Body of pancreas (tissue), 4 donors: ENCODE measurements at regions not wholly inside any gene's neighbourhood (a gene's known extent, or its start where the extent isn't known, plus 50 kb on each side); places are given as distances from the start of the nearest gene placed in this dataset.

ENCODE experiments used
- ATAC-seq: fragments of 150-250 bp; one replicate; pipeline ENCODE4 v1.9.1; 2016
- DNase-seq, 4 donors: peaks; one replicate each; pipeline ENCODE4 v3.0.0-alpha.2; 2019
- H3K27ac ChIP-seq, 4 donors: fragments of 200-600 bp; sonication (generic); 1 replicate in 3 of 4; 2 replicates in 1 of 4; pipeline versions ENCODE4 v1.5.1 to v1.6.1; 2016 to 2019; ENCODE audit warnings: mild to moderate bottlenecking in 1 of 4, mixed read lengths in 1 of 4, moderate library complexity in 1 of 4
- H3K27me3 ChIP-seq, 2 donors: fragments of 200-600 bp; sonication (generic); one replicate each; pipeline ENCODE4 v1.6.0; 2016; ENCODE audit warnings: mild to moderate bottlenecking in 1 of 2
- H3K36me3 ChIP-seq, 2 donors: fragments of 200-600 bp; sonication (generic); replicated peaks in 1 of 2; 2 replicates each; pipeline ENCODE4 v1.5.1; 2016; ENCODE audit warnings: low read depth in 2 of 2; ENCODE audit not compliant: insufficient read depth in 1 of 2
- H3K4me1 ChIP-seq: fragments of 200-600 bp; sonication (generic); one replicate; pipeline ENCODE4 v1.6.0; 2016
- H3K4me3 ChIP-seq, 2 donors: fragments of 200-600 bp; sonication (generic); 1 replicate in 1 of 2; 2 replicates in 1 of 2; pipeline ENCODE4 v1.5.1; 2016 to 2019
- H3K9me3 ChIP-seq, 3 donors: fragments of 200-600 bp; sonication (generic); 1 replicate in 2 of 3; 2 replicates in 1 of 3; pipeline ENCODE4 v1.5.1; 2016
- CTCF ChIP-seq, 7 experiments: fragments of 450-650 bp in 4 of 7; fragments of 200-600 bp in 3 of 7; sonication (generic) in 3 of 7; IDR thresholded peaks; one replicate each; pipeline ENCODE4 v1.5.1; 2016 to 2019; ENCODE audit warnings: antibody characterized with exemption in 7 of 7
- POLR2A ChIP-seq, 3 donors: fragments of 450-650 bp; IDR thresholded peaks; one replicate each; pipeline ENCODE4 v1.6.1; 2016; ENCODE audit warnings: antibody characterized with exemption in 3 of 3, mild to moderate bottlenecking in 2 of 3
- WGBS, 2 donors: methylation state at CpG; one replicate each; pipeline ENCODE4 v1.1.5; 2017; 5-methylcytosine and 5-hydroxymethylcytosine counted together
- intact Hi-C: fragments of 100-400 bp; cut with DNase I; formaldehyde crosslinking; loops from one replicate; pipeline ENCODE4 v1.15.1; 2023

DNA sequence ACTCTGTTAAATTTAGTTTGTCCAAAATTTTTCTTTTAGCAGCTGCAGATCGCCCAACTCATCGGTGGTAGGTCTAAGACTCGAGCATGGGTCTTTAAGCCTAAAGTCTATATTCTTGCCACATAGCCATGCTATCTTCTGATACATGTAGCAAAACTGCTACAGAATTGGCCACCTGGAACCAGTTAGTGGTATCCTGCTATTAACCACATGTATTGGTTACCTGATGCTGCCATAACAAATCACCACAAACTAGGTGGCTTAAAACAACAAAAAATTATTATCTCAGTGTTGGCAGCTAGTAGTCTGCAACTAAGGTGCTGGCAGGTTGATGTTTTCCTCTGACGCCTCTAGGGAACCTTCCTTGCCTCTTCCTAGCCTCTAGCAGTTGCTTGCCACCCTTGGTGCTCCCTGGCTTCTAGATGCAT lies 96.7 kb upstream of the PIK3CG start:
- WGBS, 2 donors: 84 to 87% methylated on average over 4 of the region's 4 CpGs

DNA sequence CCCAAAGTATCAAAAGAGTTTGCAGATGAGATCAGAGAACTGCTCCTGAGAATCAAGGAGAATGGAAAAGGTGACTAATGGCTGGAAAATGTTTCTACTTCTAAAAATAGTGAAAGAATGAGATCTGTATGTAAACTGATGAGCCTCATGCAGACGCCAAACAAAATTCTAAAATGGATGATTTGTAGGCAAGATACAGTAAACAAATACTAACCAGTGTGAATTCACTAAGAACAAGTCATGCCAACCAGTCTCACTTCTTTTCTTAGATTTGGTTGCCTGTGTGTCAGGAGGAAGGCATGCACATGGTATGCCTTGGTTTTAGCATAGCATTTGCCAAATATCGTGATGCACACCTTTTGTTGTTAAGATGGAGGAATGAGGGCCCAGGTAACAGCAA lies 94.9 kb upstream of the PIK3CG start:
- Histone ChIP-seq H3K27ac (no peak overlapping the region), H3K9me3 (no peaks in the 10 kb centered on the region), H3K27me3 (no peaks in the 10 kb centered on the region), H3K4me3 (no peak overlapping the region), H3K36me3 (no peaks in the 10 kb centered on the region), H3K4me1 (no peaks in the 10 kb centered on the region)
- intact Hi-C loops: no loop called here
- TF ChIP-seq CTCF (IDR thresholded peaks at IDR 0.05) (no peak), POLR2A (IDR thresholded peaks at IDR 0.05) (no peak)
- ATAC-seq (no peak), DNase-seq (no peak)
- 63 to 73% methylated on average over 2 of the region's 2 CpGs for WGBS, 2 donors

More for the DNA sequence above, 96.7 kb upstream of the PIK3CG start:
- Histone ChIP-seq H3K9me3 (no peaks in the 10 kb centered on the region), H3K27ac (no peak overlapping the region), H3K27me3 (no peaks in the 10 kb centered on the region), H3K4me3 (no peak overlapping the region), H3K36me3 (no peaks in the 10 kb centered on the region), H3K4me1 (no peaks in the 10 kb centered on the region)
- intact Hi-C loops: no loop called here
- TF ChIP-seq POLR2A (IDR thresholded peaks at IDR 0.05): no peak
- no peak for TF ChIP-seq CTCF (IDR thresholded peaks at IDR 0.05)
- ATAC-seq: no peak
- no peak for DNase-seq

DNA sequence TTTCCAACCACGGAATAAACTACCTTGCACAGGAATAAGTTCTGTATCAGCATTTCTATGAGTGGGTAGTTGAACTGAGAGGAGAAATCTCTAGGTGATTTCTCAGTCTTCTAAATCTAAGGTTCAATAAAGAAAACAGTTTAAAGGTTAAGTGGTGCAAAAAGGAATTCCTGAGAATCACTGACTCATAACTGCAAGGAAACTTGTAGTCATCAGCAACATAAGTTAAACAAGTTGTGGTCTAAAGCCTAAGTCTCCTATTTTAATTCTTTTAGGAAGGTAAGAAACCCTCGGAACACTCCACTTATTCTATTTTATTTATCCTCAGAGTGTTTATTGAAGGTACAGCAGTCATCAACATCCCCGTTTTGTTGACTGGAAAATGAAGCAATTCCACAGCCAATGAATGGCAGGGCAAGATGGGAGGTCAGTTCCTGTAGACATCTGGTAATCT lies 92.4 kb upstream of the PIK3CG start:
- H3K9me3 ChIP-seq: no peaks in the 10 kb centered on the region
- H3K27me3 ChIP-seq: no peaks in the 10 kb centered on the region
- WGBS, 2 donors: 78 to 86% methylated on average over 3 of the region's 3 CpGs
- H3K27ac ChIP-seq: no peak overlapping the region
- H3K4me1 ChIP-seq: no peaks in the 10 kb centered on the region
- DNase-seq (no peak), ATAC-seq (no peak)
- no peak overlapping the region for H3K4me3 ChIP-seq
- H3K36me3 ChIP-seq: no peaks in the 10 kb centered on the region
- TF ChIP-seq CTCF (IDR thresholded peaks at IDR 0.05) (no peak), POLR2A (IDR thresholded peaks at IDR 0.05) (no peak)
- intact Hi-C loops: no loop called here

DNA sequence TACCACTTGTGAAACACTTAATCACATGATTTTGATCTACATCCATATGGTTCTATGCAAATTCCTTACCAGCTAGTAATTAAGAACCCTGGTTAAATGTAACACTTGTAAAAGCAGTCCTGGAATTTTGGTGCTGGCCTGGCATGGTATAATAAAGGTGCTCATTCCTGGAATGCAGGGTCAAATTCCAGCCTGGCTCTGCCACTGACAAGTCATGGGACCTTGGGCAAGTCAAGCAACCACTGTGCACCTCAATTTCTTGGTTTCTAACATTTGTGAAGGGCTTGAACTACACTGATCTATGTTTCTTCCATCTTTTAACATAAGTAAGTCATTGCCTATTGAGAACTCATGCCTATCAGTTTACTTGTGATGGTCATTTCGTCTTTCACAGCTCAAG lies 91.9 kb upstream of the PIK3CG start:
- Histone ChIP-seq H3K36me3 (no peaks in the 10 kb centered on the region), H3K27me3 (no peaks in the 10 kb centered on the region), H3K27ac (no peak overlapping the region), H3K4me1 (no peaks in the 10 kb centered on the region), H3K9me3 (no peaks in the 10 kb centered on the region), H3K4me3 (no peak overlapping the region)
- ATAC-seq (no peak), DNase-seq (no peak)
- intact Hi-C loops: no loop called here
- no peak for TF ChIP-seq POLR2A (IDR thresholded peaks at IDR 0.05)
- no peak for TF ChIP-seq CTCF (IDR thresholded peaks at IDR 0.05)
- 50 to 73% methylated on average over 1 of the region's 1 CpG for WGBS, 2 donors

DNA sequence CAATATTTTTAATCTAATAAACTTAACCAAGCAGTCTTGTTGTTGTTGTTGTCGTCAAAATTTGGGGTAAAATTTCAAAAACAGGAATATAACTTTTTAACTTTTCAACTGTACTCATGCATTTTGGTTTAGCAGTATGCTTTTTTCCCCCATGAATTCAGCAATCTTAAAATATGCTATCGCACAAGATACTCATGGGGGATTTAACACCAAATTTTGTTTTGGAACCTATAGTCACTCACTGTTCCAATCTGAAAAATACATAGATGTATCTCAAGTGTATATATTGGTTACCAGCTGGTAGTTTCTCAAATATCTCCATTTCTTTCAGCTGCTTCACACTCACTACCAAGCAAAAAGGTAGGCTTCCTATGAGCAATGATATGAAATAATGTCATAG lies 91.4 kb upstream of the PIK3CG start:
- no peak for ATAC-seq
- Histone ChIP-seq H3K36me3 (no peaks in the 10 kb centered on the region), H3K4me3 (no peak overlapping the region), H3K27ac (no peak overlapping the region), H3K27me3 (no peaks in the 10 kb centered on the region), H3K4me1 (no peaks in the 10 kb centered on the region), H3K9me3 (no peaks in the 10 kb centered on the region)
- TF ChIP-seq POLR2A (IDR thresholded peaks at IDR 0.05) (no peak), CTCF (IDR thresholded peaks at IDR 0.05) (no peak)
- 89 to 95% methylated on average over 2 of the region's 2 CpGs for WGBS, 2 donors
- intact Hi-C loops: no loop called here
- no peak for DNase-seq
